HG03108 (cell line): ENCODE measurements at regions not wholly inside any gene's neighbourhood (a gene's known extent, or its start where the extent isn't known, plus 50 kb on each side); places are given as distances from the start of the nearest gene placed in this dataset.

Experiments
- ATAC-seq: cut with Tn5 transposase; IDR thresholded peaks from one replicate; pipeline ENCODE4 v1.9.1; 2021; ENCODE audit warnings: moderate library complexity; ENCODE audit not compliant: unreplicated experiment

GRCh38 chr16:73846007-73846330 is 450.6 kb upstream of the PSMD7 start:
- no peak for ATAC-seq

DNA sequence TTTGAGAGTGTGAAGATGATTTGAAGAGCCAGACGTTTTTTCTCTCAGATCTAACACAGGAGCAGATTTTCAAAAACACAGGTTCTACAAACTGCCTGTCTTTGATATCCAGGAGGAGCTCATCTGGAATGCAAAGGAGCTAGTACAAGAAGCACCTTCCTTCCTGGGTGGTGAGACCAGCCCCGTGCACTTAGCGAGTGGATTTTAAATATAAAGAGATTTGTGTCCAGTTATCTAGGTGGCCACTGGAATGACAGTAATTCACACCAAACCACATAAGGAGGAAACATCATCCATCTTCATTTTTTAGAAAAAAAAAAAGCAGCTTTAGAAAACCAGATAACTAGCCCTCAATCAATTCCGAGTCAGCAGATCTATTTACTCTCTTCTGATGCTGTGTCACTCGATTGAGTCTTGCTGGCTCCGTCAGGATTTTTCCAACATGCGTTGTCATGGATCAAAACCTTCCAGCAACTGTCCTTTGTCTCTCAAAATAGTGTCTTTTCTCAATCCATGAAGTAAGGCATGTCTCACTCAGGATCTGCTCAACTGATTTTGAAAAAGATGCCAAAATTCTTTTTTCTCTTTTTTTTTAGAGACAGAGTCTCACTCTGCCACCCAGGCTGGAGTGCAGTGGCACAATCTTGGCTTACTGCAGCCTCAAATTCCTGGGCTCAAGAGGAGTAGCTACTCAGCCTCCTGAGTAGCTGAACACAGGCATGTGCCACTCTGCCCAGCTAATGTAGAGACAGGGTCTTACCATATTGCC is 451.2 kb upstream of the PSMD7 start:
- no peak for ATAC-seq

GRCh38 chr16:73840728-73841127 is 455.9 kb upstream of the PSMD7 start:
- ATAC-seq: no peak

DNA sequence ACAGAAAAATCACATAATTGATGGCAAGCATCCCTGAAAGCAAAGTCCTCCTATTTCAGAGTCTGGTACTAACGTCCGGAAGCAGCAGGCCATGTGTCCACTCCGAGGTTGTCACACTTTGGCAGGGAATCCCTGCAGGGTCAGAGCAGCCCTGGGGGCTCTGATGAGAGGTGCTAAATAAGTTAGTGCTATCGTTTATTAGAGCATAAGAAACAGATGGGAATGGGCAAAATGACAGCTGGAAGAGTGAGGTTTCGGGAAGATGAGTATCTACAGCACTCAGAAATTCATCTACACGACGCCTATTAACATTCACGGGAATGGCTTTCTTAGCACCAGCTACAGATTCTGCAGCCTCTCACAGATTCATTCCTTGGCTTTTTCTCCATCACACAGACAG is 465.4 kb upstream of the PSMD7 start:
- ATAC-seq: no peak

DNA sequence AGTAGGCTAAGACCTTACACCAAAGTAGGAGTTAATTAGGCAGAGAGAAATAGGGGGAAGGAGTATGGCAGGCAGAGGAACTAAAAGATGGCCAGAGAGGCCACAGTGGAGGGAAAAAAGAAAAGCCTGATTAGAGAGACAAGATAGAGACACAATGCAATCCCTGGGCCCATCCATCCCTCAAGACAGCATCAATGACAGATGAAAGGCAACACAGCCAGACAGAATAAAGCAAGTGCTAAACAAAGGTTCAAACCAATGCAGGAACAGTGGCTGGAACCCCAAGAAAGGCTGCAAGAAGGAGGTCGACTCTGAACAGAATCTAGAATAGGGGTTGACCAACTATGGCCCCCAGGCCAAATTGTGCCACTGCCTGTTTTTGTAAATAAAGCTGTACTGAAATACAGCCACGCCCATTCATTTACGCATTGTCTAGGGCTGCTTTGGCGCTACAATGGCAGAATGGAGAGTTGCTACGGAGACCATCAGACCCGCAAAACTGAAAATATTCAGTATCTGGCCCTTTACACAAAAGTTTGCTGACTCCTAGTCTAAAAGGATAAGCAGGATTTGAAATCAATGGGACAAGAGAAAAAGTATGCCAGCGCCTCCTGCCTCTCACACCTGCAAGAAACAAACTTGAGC is 473.3 kb upstream of the PSMD7 start:
- no peak for ATAC-seq

DNA sequence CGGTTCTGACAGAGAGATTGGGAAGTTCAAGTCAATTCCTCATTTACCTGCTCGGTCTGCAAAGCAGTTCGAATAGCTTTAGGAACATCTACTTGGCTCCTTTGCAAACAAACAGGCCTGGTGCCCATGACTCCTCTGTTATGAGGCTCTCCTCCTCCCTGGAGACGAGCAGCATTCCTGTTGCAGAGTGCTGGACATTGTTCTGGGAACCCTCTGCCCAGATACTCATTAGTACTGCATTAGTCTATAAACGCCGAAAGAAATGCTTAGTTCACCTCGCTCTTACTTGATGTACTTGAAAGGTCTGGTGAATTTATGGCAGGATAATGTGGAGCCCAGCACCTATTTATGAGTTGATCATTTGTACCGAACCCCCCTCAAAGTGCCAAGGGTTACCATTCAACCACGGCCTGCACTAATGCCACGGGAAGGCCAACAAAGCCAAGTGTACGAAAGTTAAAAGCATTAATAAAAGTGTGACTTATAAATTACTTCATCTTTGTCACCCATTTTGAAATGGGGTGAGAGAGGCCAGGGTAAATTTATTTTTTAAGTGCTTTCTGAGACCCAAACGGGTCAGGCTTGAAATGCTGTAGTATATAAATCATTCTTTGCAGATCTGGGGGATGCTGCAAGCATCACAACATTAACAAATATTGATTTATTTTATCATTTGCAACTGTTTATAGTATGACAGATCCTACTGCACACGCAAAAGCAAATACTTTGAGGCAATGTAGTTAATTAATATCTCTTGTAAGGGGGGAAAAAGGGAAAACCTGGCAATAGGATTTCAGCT is 478.9 kb upstream of the PSMD7 start:
- no peak for ATAC-seq

- ATAC-seq: no peak
Measured at GRCh38 chr16:73813527-73813926, 483.1 kb upstream of the PSMD7 start.

GRCh38 chr16:73804456-73804855 is 492.2 kb upstream of the PSMD7 start:
- no peak for ATAC-seq

DNA sequence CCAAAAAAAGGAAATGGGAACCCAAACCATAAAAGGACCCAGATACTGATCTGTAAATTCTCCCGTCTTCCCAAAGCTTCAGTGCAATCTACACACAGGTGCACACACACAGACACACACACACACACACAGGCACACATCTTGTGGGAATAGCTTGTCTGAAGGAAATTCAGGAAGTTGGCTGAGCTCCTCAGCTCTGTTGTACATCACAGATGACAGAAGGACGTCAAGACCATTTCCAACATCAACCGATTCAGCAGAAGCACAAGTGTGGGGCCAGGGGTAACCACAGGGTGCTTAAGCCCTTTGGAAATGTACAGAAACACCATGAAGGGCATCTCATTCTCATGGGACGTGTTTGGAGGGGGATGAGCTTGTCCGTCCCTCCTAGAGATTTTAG is 498.1 kb upstream of the PSMD7 start:
- ATAC-seq: no peak

GRCh38 chr16:73797115-73797514 is 499.5 kb upstream of the PSMD7 start:
- ATAC-seq: no peak

GRCh38 chr16:73796241-73796640 is 500.4 kb upstream of the PSMD7 start:
- no peak for ATAC-seq

- ATAC-seq: no peak
Measured at GRCh38 chr16:73794994-73795393, 501.6 kb upstream of the PSMD7 start.

- ATAC-seq: no peak
Measured at GRCh38 chr16:73793871-73794437, 502.7 kb upstream of the PSMD7 start.

- no peak for ATAC-seq
Measured at GRCh38 chr16:73793260-73793659, 503.4 kb upstream of the PSMD7 start.

DNA sequence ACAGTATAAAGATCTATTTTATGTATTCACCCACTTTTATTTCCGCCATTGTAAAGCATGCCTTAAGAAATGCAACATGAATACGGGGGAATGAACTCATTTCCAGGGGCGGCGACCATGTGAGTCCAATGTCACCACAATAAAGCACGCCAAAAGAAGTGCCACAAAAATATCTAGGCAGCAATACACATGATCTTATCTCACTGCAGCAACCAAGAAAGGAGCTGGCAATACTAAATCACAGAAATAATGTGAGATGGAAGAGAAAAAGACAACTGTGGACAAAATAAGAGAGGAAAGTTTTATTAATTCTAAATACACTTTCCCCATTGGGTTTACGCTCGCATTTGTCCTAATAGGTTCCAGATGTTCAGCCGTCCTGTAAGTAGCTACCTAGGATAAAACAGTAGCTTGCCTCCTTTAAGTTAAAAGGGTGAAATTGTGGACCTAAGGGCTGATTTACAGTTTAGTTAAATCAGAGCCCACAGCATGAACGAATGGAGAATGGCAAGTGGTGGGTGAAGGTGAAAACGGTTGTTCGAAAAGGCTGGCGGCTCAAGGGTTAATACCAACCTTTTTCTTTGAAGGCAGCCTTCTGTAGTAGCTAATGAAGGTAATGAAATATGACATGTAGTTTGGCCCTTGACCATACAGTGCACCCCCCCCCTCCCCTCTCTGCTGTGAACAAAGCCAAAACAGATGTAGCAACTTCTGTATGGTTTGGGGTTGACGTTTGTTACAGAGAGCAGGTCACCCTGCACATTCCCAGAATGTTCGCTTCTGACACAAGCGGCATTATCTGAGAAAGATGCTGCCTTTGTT is 504.2 kb upstream of the PSMD7 start:
- no peak for ATAC-seq

DNA sequence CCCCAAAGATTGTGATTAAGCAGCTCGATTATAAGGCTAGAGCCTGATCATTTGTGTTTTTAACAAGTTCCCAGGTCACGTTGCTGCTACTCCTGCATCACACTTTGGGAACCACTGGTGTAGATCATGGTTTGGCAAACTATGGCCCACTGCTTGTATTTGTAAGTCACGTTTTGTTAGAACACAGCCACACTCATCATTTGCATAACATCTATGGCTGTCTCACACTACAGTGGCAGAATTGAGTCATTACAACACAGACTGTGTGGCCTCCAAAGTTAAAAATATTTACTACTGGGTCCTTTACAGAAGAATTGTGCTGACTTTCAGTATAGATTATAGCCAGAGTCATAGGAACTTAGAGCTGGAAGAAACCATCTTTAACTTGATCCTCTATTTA is 515.3 kb upstream of the PSMD7 start:
- ATAC-seq: no peak

DNA sequence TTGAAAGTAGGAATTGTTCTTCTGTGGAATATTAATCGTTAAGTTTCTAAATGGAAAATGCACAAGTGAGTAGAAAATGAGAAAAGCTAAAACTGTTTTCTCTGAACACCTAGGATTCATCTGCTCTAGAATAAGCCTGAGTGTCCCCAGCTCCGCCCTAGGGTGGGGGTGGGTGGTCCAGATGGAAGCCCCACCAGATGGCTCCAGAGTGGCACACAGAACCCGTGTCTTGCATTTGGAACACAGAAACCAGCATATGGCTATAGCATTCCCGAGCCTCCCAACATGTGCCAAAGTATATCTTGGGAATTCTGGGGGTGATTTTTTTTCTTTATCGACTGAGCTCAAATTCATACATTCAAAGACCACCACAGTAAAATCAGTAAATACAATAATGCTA is 517.7 kb upstream of the PSMD7 start:
- ATAC-seq: no peak

GRCh38 chr16:73775841-73776388 is 520.7 kb upstream of the PSMD7 start:
- ATAC-seq: no peak

GRCh38 chr16:73771196-73772064 is 525.2 kb upstream of the PSMD7 start:
- no peak for ATAC-seq

GRCh38 chr16:73768786-73769203 is 527.8 kb upstream of the PSMD7 start:
- ATAC-seq: no peak
